NCI-H1694 (cell line): ENCODE measurements at regions not wholly inside any gene's neighbourhood (a gene's known extent, or its start where the extent isn't known, plus 50 kb on each side); places are given as distances from the start of the nearest gene placed in this dataset.
"Not testable (repeated sequence)": the region's sequence is repeated elsewhere in the genome, so short reads cannot be mapped to it uniquely, and the experiment has no call there.

ENCODE experiments used
- DNase-seq: peaks from one replicate; lab custom pipeline; 2025; lab: John Stamatoyannopoulos, UW

DNA sequence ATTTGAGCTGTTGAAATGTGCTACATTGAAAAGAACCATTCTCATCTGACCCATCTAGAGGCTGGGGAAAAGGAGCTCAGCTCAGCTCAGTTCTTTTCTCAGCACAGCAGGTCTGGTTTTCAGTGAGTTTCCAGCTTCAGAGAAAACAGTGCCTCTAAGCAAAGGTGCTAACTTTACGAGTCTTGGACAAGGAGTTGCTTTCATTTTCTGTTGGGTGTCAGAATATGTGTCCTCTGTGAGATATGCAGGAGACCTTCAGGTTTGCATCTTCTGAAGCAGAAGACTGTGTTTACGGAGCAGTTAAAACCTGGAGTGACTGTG is 321.3 kb upstream of the USP24 start:
- no peak for DNase-seq

GRCh38 chr1:55535724-55536544 is 320.8 kb upstream of the USP24 start:
- no peak for DNase-seq

- no peak for DNase-seq
Measured at GRCh38 chr1:55534565-55535121, 319.5 kb upstream of the USP24 start.

DNA sequence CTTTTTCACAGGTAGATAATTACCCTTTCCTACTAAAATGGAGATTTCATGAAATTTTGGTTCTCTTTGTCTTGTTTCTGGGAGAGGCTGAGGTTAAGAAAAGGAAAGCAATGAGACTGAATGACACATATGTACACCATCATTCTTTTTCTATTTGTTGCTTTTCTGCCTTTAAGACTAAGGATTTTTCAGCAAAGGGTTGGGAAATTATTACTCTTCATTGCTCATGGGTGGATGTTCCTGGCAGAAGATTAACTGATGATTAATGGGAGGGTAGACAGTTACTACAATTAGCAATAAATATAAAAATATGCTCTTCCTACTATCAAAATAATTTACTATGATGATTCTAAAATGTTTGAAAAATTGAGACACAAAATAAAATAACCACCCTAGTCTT is 316.5 kb upstream of the USP24 start:
- no peak for DNase-seq

DNA sequence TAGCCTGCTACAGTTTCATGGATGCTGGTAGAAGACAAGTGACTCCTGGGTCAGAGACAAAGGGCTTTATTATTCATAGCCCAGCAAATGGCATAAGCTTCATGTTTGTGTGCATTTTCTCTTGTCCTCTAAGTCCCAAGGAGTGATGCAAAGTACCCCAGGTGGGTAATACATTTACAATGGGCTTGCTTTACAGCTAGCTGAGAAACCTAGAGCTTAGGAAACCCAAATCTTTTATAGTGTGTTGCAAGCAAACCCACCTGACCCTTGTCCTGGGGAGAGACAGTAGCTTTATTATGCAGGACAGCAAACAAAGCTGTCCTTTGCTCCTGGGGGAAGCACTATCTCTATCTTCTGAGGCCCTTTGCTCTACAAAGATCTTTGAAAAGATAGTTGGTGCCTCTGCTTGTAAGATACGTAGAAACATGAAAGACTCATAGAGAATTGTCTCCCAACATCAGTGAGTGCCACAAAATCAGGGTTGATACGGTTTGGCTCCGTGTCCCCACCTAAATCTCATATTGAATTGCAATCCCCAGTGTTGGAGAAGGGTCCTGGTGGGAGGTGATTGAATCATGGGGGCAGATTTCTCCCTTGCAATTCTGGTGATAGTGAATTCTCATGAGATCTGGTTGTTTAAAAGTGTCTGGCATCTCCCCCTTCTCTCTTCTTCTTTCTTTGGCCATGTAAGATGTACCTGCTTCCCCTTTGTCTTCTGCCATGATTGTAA is 315.8 kb upstream of the USP24 start:
- DNase-seq: no peak

DNA sequence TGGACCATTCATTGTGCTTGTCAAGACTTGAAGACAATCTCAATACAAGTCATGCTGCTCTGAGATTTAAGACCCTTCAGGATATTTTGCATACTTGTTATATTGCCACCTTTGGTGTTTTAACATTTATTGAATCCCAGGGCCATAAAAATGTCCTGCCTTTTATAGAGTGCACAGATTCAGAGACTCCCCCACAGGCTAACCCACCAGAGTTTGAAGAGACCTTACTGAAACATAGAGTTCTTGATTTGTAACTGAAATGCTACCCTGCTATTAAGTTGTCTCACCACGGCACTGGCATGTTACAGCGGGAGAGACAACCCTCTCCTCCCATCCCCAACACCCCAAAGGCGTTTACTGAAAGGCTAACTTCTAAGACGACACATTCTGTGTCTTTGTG is 313.9 kb upstream of the USP24 start:
- no peak for DNase-seq

DNA sequence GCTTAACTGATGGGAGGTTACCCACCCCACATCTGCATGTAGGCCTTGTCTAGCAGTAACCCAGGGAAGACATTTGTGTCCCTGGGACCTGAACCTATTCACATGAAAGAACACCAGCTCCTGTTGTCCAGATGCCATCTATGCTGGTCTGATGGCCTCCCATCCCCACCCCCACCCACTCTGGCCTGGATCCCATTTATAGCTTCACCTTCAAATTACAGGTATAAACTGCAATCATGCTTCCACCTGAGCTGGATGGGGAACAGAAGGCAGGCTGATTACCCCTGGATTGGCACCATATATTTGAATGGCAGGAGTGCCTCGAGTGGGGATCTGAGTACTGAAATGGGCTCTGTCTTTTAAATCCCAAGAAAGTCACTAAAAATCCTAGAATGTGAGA is 312.7 kb upstream of the USP24 start:
- no peak for DNase-seq

- DNase-seq: no peak
Measured at GRCh38 chr1:55526716-55527115, 311.6 kb upstream of the USP24 start.

DNA sequence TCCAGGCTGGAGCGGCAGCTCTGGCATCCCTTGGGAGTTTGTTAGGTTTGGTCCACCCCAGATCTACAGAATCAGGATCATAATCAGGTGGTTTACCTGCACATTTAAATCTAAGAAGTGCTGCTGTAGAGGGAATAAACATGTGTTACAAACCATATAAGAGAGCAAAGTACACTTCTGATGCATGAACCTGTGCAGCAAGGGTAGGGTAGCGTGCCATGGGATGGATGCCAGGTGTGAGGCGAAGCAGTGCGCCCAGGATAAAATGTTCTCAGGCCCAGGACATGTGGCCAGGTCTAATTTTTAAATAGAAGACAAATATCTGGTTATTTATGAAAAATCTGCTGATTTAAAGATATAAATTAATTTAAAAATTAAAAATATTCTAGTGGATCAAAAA is 308.8 kb upstream of the USP24 start:
- no peak for DNase-seq

DNA sequence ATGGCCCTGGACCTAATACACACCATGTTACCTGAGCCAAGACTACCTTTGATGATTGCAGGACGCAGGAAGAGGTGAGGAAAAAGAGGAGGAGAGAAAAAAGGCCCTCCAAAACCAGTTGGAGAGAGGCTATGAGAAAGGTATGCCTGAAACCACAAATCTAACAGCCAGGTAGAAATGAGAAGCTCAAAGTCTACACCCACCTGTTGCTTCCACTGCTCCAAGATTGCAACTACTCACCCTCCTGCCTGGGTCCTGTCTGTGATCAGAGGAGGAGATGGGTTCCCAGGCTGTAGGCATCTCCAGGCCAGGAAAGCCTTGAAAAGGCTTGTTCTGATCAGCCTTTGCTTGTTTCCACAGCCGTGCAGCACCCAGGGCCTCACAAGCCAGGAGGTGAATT is 307.8 kb upstream of the USP24 start:
- no peak for DNase-seq

- DNase-seq: no peak
Measured at GRCh38 chr1:55522353-55522903, 307.3 kb upstream of the USP24 start.

DNA sequence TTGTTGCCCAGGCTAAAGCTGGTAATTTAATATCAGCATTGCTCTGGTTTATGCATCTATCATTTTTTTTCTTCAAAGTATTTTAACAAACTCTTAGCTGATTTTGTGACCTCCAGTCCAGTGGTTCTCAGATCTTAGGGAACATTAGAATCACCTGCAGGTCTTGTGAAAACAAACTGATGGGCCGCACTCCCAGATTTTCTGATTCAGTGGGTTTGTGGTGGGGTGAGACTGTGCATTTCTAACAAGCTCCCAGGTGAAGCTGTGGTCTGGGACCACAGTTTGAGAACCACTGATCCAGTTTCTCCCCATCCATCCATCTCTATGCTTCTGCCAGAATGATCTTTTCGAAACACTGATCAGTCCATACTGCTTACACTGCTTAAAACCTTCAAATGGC is 305.7 kb upstream of the USP24 start:
- DNase-seq: no peak

DNA sequence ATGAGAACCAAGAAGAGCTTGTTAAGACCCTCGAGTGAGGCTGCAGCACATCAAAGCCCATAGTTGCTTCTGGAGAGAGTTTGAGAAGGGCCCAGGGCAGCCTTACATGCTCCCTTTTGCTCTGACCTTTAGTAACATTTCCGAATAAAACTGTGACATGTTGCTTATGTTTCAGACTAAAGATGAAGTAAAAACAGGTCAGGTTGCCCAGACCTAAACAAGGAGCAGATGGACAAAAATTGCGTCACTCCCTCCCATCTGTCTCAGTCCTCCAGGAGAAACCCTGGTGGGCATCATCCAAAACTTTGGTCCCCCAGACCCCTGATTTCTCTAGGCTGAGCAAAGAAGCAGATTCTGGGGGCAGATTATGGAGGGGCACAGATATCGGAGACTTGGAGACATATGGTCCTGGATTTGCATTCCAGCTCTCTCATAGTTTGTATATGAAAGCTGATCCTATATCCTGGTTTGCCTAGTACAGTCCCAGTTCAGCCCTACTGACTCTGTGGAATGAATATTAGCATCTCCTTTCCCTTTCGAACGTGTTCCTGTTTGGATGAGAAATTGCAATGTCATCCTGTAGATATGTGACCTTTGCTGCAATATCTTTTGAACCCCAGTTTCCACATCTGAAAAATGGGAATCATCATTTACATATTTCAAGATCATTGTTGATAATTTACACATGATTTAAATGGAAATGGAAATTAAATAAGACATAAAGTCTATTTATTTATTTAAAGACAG is 304.9 kb upstream of the USP24 start:
- peak; percentile 87 for DNase-seq

- no peak for DNase-seq
Measured at GRCh38 chr1:55519276-55519675, 304.1 kb upstream of the USP24 start.

DNA sequence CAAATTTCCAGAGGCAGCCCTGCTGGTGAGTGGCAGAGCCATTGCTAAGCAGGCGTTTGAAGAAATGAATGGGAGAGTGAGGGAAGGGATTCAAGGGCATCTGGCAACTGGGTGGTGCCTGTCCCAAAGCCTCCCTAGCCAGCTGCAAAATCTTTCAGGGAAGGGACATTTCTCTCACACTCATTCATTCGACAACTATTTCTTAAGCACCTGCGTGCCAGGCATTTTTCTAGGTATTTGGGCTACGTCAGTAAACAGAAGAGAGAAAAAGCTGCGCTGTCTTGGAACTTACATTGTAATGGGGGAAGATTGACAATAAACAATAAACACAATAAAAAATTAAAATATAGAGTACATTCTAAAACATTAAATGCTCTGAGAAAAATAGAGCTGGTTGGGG is 301.9 kb upstream of the USP24 start:
- DNase-seq: no peak

GRCh38 chr1:55514571-55514970 is 299.4 kb upstream of the USP24 start:
- not testable (repeated sequence) for DNase-seq

GRCh38 chr1:55512466-55512865 is 297.3 kb upstream of the USP24 start:
- no peak for DNase-seq

DNA sequence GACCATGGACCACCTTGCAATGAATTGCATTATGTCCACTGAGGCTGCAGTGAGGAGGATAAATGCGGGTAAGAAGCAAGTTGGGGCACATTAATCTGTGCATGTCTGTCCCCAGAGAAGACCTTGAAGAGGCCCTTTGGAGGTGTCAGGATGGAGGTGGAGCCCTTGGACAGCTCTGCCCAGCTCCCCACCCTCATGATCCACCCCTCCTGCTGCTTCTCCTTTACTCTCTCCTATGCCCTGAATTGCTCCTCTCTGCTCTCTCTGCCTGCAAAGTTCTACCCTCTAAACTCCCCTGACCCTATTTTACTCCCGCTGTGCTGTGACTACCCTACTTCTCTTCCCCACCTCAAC is 292.4 kb upstream of the USP24 start:
- DNase-seq: no peak

GRCh38 chr1:55506740-55507577 is 291.8 kb upstream of the USP24 start:
- no peak for DNase-seq

DNA sequence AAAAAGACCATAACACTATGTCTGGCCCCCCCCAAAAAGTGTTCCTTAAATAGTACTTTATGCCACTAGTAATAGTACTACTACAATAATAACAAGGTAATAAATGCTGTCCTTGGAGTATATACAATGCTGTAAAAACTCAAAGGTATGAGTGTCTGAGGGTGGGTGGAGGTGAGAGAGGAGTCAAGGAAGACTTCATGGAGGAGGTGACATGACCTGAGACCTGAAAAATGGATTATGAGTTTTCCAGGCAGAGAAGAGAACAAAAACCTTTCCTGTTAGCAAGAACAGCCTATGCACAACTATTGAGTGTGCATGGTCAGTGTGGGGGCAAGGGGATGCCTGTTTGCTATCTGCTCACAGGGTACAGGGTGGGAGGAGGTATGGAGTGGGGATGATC is 290.2 kb upstream of the USP24 start:
- no peak for DNase-seq

DNA sequence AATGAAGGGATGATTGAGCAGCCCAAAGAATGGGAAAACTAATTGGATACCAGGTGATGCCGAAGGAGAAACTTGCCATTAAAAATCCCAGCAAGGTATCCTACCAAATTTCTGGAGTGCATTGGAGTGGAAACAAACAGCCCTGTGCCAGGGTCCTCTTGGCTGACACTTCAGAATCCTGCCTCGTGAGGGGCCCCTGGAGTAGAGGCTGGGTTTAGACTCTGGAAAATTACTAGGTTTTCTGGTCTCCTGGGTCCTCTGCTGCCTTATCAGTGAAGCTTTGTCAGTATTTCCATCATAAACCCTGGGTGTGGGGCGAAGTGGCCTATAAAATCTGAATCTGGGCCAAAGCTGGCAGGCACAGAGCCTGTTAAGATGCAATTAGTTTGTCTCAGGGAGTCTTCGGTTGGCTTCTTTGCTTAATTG is 289.2 kb upstream of the USP24 start:
- DNase-seq: no peak
